H1 (cell line): ENCODE measurements at regions not wholly inside any gene's neighbourhood (a gene's known extent, or its start where the extent isn't known, plus 50 kb on each side); places are given as distances from the start of the nearest gene placed in this dataset.

Experiments
- CTCF ChIA-PET: fragments of 300-600 bp; sonication (Branson Sonifier 250); formaldehyde crosslinking; loops from one replicate; lab custom pipeline; 2021; ENCODE audit not compliant: partially characterized antibody; lab: Charles Lee
- POLR2A ChIA-PET: fragments of 300-600 bp; sonication (Branson Sonifier 250); formaldehyde crosslinking; loops from one replicate; lab custom pipeline; 2021; ENCODE audit warnings: inconsistent platforms; ENCODE audit not compliant: partially characterized antibody; lab: Charles Lee
- DNase-seq, 2 experiments: peaks; one replicate each; pipeline versions ENCODE4 v3.0.0 to v3.0.0-alpha.2; 2010 to 2022; ENCODE audit warnings: low spot score in 2 of 2, low read depth in 1 of 2, mixed read lengths in 1 of 2
- FAIRE-seq: peaks from 2 replicates; lab custom pipeline; 2011; peaks lifted over from hg19 to GRCh38; lab: Jason Lieb, UNC
- H2AFZ ChIP-seq: 2 replicates; pipeline ENCODE4 v1.8.1; 2012; ENCODE audit warnings: low read length, inconsistent platforms
- H2AK5ac ChIP-seq: 2 replicates; pipeline ENCODE4 v1.6.1; 2013; ENCODE audit warnings: low read depth, low read length
- H2BK120ac ChIP-seq: replicated peaks from 2 replicates; pipeline ENCODE3; 2013; ENCODE audit warnings: low read depth, low read length, inconsistent platforms
- H2BK12ac ChIP-seq: 2 replicates; pipeline ENCODE4 v1.6.1; 2013; ENCODE audit warnings: low read depth, low read length
- H2BK15ac ChIP-seq: 2 replicates; pipeline ENCODE4 v1.6.1; 2013; ENCODE audit warnings: low read length
- H2BK20ac ChIP-seq: 2 replicates; pipeline ENCODE4 v1.6.1; 2013; ENCODE audit warnings: low read length
- H2BK5ac ChIP-seq: 2 replicates; pipeline ENCODE4 v1.6.1; 2013; ENCODE audit warnings: low read depth, low read length
- H3K14ac ChIP-seq: 2 replicates; pipeline ENCODE4 v1.6.1; 2013; ENCODE audit warnings: inconsistent platforms; ENCODE audit not compliant: insufficient read length
- H3K18ac ChIP-seq: 2 replicates; pipeline ENCODE4 v1.6.1; 2013; ENCODE audit warnings: low read length; ENCODE audit errors: extremely low read depth
- H3K23ac ChIP-seq: 2 replicates; pipeline ENCODE4 v1.6.1; 2013; ENCODE audit warnings: inconsistent platforms; ENCODE audit not compliant: insufficient read length
- H3K23me2 ChIP-seq: 2 replicates; pipeline ENCODE4 v1.6.1; 2013; ENCODE audit warnings: low read depth, low read length
- H3K27ac ChIP-seq: 2 replicates; pipeline ENCODE4 v1.6.1; 2011; ENCODE audit warnings: low read depth, low read length, inconsistent platforms
- H3K27me3 ChIP-seq, 4 experiments: replicated peaks in 1 of 4; 1 replicate in 1 of 4; 2 replicates in 3 of 4; pipeline versions ENCODE4 v1.6.1 to v1.8.1; 2011 to 2013; ENCODE audit warnings: low read length in 3 of 4, mild to moderate bottlenecking in 3 of 4, inconsistent platforms in 2 of 4, mixed read lengths in 2 of 4, moderate library complexity in 1 of 4; ENCODE audit not compliant: control insufficient read depth in 3 of 4, insufficient read depth in 3 of 4; ENCODE audit errors: extremely low read depth in 1 of 4
- H3K36me3 ChIP-seq, 4 experiments: 2 replicates each; pipeline versions ENCODE4 v1.6.1 to v1.8.1; 2011 to 2013; ENCODE audit warnings: mild to moderate bottlenecking in 4 of 4, low read length in 3 of 4, moderate library complexity in 2 of 4, control low read depth in 1 of 4, inconsistent platforms in 1 of 4; ENCODE audit not compliant: insufficient read depth in 4 of 4, control insufficient read depth in 2 of 4
- H3K4ac ChIP-seq: replicated peaks from 2 replicates; pipeline ENCODE3; 2013; ENCODE audit warnings: low read length, low read depth, mixed read lengths, inconsistent platforms; ENCODE audit not compliant: insufficient read length
- H3K4me1 ChIP-seq, 4 experiments: replicated peaks in 1 of 4; 1 replicate in 1 of 4; 2 replicates in 3 of 4; pipeline versions ENCODE4 v1.6.1 to v1.8.1; 2011 to 2013; ENCODE audit warnings: low read length in 3 of 4, inconsistent platforms in 2 of 4, mixed read lengths in 1 of 4; ENCODE audit not compliant: insufficient read depth in 4 of 4, control insufficient read depth in 3 of 4
- H3K4me2 ChIP-seq, 2 experiments: 2 replicates each; pipeline versions ENCODE4 v1.6.1 to v1.8.1; 2011 to 2013; ENCODE audit warnings: low read depth in 2 of 2, low read length in 2 of 2, control low read depth in 1 of 2, inconsistent platforms in 1 of 2, mild to moderate bottlenecking in 1 of 2; ENCODE audit not compliant: insufficient read depth in 1 of 2
- H3K4me3 ChIP-seq, 4 experiments: fragments of 200-600, 300-600 bp in 1 of 4; sonication (generic), shearing (Covaris generic), sonication (Bioruptor Twin) in 1 of 4; 2 replicates each; pipeline versions ENCODE4 v1.5.1 to v1.8.1; 2011 to 2016; ENCODE audit warnings: low read length in 4 of 4, low read depth in 3 of 4, control low read depth in 2 of 4, inconsistent platforms in 2 of 4, mild to moderate bottlenecking in 2 of 4, mixed read lengths in 1 of 4, moderate library complexity in 1 of 4; ENCODE audit not compliant: insufficient read depth in 2 of 4; ENCODE audit errors: extremely low read depth in 1 of 4
- H3K56ac ChIP-seq: replicated peaks from 2 replicates; pipeline ENCODE3; 2013; ENCODE audit warnings: low read depth, mild to moderate bottlenecking, mixed read lengths, low read length, inconsistent platforms; ENCODE audit not compliant: insufficient read length
- H3K79me1 ChIP-seq: 2 replicates; pipeline ENCODE4 v1.6.1; 2013; ENCODE audit warnings: low read depth, low read length, control low read depth
- H3K79me2 ChIP-seq, 2 experiments: 2 replicates each; pipeline versions ENCODE4 v1.6.1 to v1.8.1; 2012 to 2013; ENCODE audit warnings: low read length in 2 of 2, mild to moderate bottlenecking in 2 of 2, inconsistent platforms in 1 of 2; ENCODE audit not compliant: insufficient read depth in 2 of 2, control insufficient read depth in 1 of 2
- H3K9ac ChIP-seq, 4 experiments: replicated peaks in 1 of 4; 1 replicate in 1 of 4; 2 replicates in 3 of 4; pipeline versions ENCODE4 v1.6.1 to v1.8.1; 2011 to 2013; ENCODE audit warnings: low read depth in 3 of 4, low read length in 3 of 4, control low read depth in 2 of 4, mild to moderate bottlenecking in 2 of 4, moderate library complexity in 2 of 4, inconsistent platforms in 1 of 4; ENCODE audit errors: extremely low read depth in 1 of 4
- H3K9me3 ChIP-seq, 2 experiments: 2 replicates each; pipeline versions ENCODE4 v1.6.1 to v1.8.1; 2012 to 2013; ENCODE audit warnings: mild to moderate bottlenecking in 2 of 2, moderate library complexity in 2 of 2, control low read depth in 1 of 2, inconsistent platforms in 1 of 2, low read depth in 1 of 2, low read length in 1 of 2, mixed read lengths in 1 of 2; ENCODE audit not compliant: insufficient read depth in 2 of 2
- H4K20me1 ChIP-seq, 2 experiments: replicated peaks in 1 of 2; 2 replicates each; pipeline versions ENCODE3 to v1.8.1; 2011 to 2013; ENCODE audit warnings: inconsistent platforms in 2 of 2, low read length in 2 of 2, mild to moderate bottlenecking in 1 of 2; ENCODE audit not compliant: insufficient read depth in 2 of 2, control insufficient read depth in 1 of 2
- H4K5ac ChIP-seq: 2 replicates; pipeline ENCODE4 v1.6.1; 2013; ENCODE audit warnings: low read length, low read depth, mixed read lengths, inconsistent platforms; ENCODE audit not compliant: insufficient read length
- H4K8ac ChIP-seq: 2 replicates; pipeline ENCODE4 v1.8.0; 2013; ENCODE audit warnings: mild to moderate bottlenecking, moderate library complexity, low read length, inconsistent platforms; ENCODE audit not compliant: insufficient read depth; ENCODE audit errors: extremely low read depth
- H4K91ac ChIP-seq: replicated peaks from 2 replicates; pipeline ENCODE3; 2013; ENCODE audit warnings: low read length, mixed read lengths, inconsistent platforms; ENCODE audit not compliant: insufficient read length
- ATF2 ChIP-seq: IDR thresholded peaks from 2 replicates; pipeline ENCODE4 v1.6.1; 2012; ENCODE audit warnings: low read length, inconsistent platforms
- BRCA1 ChIP-seq: IDR thresholded peaks from 2 replicates; pipeline ENCODE4 v1.6.1; 2012; ENCODE audit warnings: low read depth, low read length, improper control_type of control experiment
- CEBPB ChIP-seq: IDR thresholded peaks from 2 replicates; pipeline ENCODE4 v1.6.1; 2012; ENCODE audit warnings: low read depth, low read length
- CTCF ChIP-seq, 3 experiments: IDR thresholded peaks; 1 replicate in 2 of 3; 2 replicates in 1 of 3; pipeline versions ENCODE4 v1.5.1 to v1.6.1; 2011; ENCODE audit warnings: low read length in 3 of 3, mild to moderate bottlenecking in 3 of 3, inconsistent platforms in 2 of 3, low read depth in 1 of 3, moderate library complexity in 1 of 3; ENCODE audit not compliant: insufficient read depth in 1 of 3; ENCODE audit errors: control extremely low read depth in 1 of 3
- POLR2A ChIP-seq, 2 experiments: IDR thresholded peaks; 1 replicate in 1 of 2; 2 replicates in 1 of 2; pipeline ENCODE4 v1.6.1; 2011; ENCODE audit warnings: low read depth in 2 of 2, low read length in 2 of 2, mild to moderate bottlenecking in 2 of 2; ENCODE audit errors: control extremely low read depth in 1 of 2
- WGBS, 2 experiments: shearing (Covaris generic) in 1 of 2; methylation state at CpG; one replicate each; pipeline versions ENCODE4 v1.1.6 to v1.1.7; 2013 to 2015; ENCODE audit warnings: low lambda C conversion rate in 2 of 2, mixed read lengths in 2 of 2, inconsistent platforms in 1 of 2, low coverage in 1 of 2, missing lambda C conversion rate in 1 of 2; ENCODE audit not compliant: insufficient replicate concordance in 2 of 2, insufficient coverage in 1 of 2, insufficient read length in 1 of 2; ENCODE audit errors: extremely low coverage in 1 of 2, missing lambda C conversion rate in 1 of 2; 5-methylcytosine and 5-hydroxymethylcytosine counted together

- Histone ChIP-seq H3K79me1 (no peaks in the 10 kb centered on the region), H3K36me3 (no peaks in the 10 kb centered on the region)
- TF ChIP-seq POLR2A (IDR thresholded peaks at IDR 0.05; ENCODE audit: control extremely low read depth in 1 of 2, low read depth in 2 of 2, low read length in 2 of 2) (no peak), ATF2 (no peak), CEBPB (no peak), CTCF (IDR thresholded peaks at IDR 0.05; ENCODE audit: control extremely low read depth in 1 of 3, insufficient read depth in 1 of 3, low read depth in 1 of 3, low read length in 3 of 3) (no peak), BRCA1 (no peak)
- TF ChIP-seq, all 59 proteins: peak for 0
- H3K18ac ChIP-seq, result no peak overlapping the region
- no peak overlapping the region for H3K23ac ChIP-seq
- no peak overlapping the region for H2AK5ac ChIP-seq
- no peak overlapping the region for H2BK15ac ChIP-seq
- H3K4me1 ChIP-seq, result no peaks in the 10 kb centered on the region
- no peaks in the 10 kb centered on the region for H3K9me3 ChIP-seq
- no peak overlapping the region for H3K9ac ChIP-seq
- no peak overlapping the region for H3K56ac ChIP-seq
- FAIRE-seq (no peak), DNase-seq (no peak)
- H3K4me3 ChIP-seq, result no peak overlapping the region
- 89% methylated on average over 3 of the region's 3 CpGs; no CpG with 5 or more reads in 1 of the 2 experiments for WGBS, 2 experiments
- H2BK120ac ChIP-seq, result no peak overlapping the region
- no peak overlapping the region for H3K4ac ChIP-seq
- H3K27me3 ChIP-seq, result no peaks in the 10 kb centered on the region
- H4K20me1 ChIP-seq, result no peaks in the 10 kb centered on the region
- no peak overlapping the region for H2BK5ac ChIP-seq
- no peak overlapping the region for H3K4me2 ChIP-seq
- no peaks in the 10 kb centered on the region for H3K79me2 ChIP-seq
- H2BK20ac ChIP-seq, result no peak overlapping the region
- no peak overlapping the region for H2BK12ac ChIP-seq
- H4K91ac ChIP-seq, result no peak overlapping the region
- H4K5ac ChIP-seq, result no peak overlapping the region
- POLR2A ChIA-PET, result no interaction called here
- H3K14ac ChIP-seq, result no peak overlapping the region
- no peak overlapping the region for H2AFZ ChIP-seq
- CTCF ChIA-PET, result interaction anchor here (0.6 to 1.7 kb wide), 6 partner anchors 9 to 190 kb away, joined by 3 to 5 read pairs (median 3); no protein-coding TSS in a partner anchor
- no peaks in the 10 kb centered on the region for H3K23me2 ChIP-seq
- H3K27ac ChIP-seq, result no peak overlapping the region
- no peak overlapping the region for H4K8ac ChIP-seq
Measured at GRCh38 chr14:51789114-51789513, 71.3 kb upstream of the GNG2 start.
